ENCODE measurements at regions not wholly inside any gene's neighbourhood (a gene's known extent, or its start where the extent isn't known, plus 50 kb on each side); places are given as distances from the start of the nearest gene placed in this dataset.

DNA sequence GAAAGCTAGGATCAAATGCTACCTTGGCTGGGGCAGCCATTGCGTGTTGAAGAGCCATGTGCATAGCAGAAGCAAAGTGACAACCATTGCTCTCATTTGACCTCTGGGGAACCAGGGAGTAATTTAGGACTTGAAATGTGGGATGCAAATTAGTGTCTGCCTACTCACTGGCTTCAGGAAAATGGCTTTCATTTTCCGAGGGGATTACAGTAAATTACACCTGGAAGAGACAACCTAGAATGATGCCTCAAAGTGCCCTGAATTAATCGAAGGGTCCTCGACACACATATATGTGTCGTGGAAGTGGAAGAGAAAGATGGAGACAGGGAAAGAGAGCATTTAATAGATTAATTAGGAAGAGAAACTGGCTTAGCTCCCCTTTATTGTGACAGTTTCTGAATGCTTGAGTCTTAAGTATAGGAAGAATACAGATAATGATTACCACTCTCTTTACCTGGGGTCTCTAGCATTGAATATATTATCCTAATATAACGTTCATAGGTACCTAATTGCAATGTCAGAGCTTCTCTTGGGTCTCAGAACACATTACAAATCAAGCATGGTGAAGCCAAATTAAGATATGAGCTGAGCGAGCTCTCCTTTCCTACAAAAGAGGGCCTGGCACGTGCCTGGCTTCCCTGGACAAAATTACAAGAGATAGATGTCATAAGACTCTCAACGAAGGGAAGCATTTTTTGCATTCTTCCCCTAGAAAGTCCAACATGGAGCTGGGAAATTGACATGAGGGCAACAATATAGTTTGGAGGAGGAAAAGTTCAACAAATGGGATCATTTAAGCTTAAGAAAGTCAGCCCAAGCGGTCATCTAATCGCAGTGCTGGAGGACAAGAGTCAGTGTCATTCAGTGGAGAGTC lies 59.5 kb downstream of the MYCN start:
- DNase-seq = no peak

DNA sequence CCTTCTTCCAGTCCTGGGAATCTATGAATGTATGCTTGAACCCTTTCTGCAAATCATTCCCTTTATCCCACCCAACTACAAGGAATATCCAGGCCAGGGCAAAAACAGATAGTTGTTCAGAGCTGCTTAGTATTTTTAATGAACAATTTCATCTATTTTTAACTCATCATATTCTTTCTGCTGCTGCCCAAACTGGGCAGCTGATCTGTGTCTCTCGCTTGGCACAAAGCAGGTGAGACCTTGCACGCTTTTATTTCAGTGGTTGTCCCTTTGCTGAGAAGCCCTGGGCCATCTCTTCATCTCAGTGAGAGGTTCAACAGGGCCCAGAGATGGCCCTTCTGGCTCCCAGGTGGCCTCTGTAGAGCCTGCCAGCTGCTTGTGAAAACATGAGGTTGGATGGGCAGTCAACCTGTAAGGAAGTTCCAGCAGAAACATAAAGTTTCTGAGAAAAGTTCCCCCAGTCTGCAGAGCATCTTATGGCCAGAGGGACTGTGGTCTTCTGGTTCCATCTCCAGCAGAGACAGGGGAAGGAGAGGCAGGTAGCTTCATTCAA lies 57.5 kb downstream of the MYCN start:
- DNase-seq = no peak

DNA sequence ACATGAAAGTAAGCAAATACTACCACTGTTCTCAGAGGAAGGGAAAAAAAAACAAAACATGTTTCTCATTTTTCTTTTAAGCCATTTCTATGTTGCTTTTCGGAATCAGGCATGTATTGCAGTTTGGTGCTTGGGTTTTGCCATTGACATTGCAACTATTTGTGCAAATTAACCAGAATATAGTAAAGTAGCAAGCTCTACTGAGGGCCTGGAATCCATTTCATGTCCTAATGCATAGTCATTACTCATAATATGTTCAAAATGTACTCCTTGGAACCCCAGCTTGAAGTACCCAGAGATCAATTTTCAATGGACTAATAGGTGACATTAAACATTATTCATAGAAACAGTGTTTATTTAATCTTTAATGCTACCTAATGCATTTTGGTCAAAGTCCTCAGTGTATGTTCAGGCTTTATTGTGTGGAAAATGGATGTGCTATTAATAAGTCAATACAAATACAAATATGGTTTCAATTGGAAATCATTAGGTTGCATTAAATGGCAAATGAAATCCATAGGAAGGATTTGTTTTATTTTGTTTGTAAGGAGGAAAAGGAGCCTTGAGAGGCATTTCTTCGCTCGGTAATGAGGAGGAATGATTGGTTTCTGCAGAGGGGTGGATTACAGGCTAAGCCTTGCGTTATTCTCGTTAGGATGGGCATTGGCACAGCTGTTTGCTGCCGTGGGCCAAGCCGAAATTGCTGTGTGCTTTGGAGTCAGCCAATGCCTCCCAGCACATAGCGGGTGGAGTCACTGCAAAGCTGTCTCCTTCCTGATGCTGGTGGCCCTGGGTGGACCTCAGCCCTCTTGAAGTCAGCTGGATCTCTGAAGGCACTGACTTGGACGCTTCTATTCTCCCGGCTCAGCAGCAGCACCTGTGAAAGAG lies 56.4 kb downstream of the MYCN start:
- DNase-seq = no peak

Data from amygdala (tissue), 56 donors.